M059J (cell line): ENCODE measurements at regions not wholly inside any gene's neighbourhood (a gene's known extent, or its start where the extent isn't known, plus 50 kb on each side); places are given as distances from the start of the nearest gene placed in this dataset.

ENCODE experiments used
- DNase-seq: peaks from one replicate; pipeline ENCODE4 v3.0.0-alpha.2; 2012; ENCODE audit warnings: low read depth

- DNase-seq = no peak
Measured at GRCh38 chr14:75333606-75334548, 55.2 kb downstream of the FOS start.

- DNase-seq = no peak
Measured at GRCh38 chr14:75334549-75335051, 56.0 kb downstream of the FOS start.

GRCh38 chr14:75335571-75335970 is 56.9 kb downstream of the FOS start:
- DNase-seq = no peak

- no peak for DNase-seq
Measured at GRCh38 chr14:75338398-75338797, 59.8 kb downstream of the FOS start.

- DNase-seq = no peak
Measured at GRCh38 chr14:75339059-75339458, 60.4 kb downstream of the FOS start.

GRCh38 chr14:75340921-75341320 is 62.3 kb downstream of the FOS start:
- DNase-seq = no peak

- DNase-seq = no peak
Measured at GRCh38 chr14:75341620-75342019, 63.0 kb downstream of the FOS start.

- no peak for DNase-seq
Measured at GRCh38 chr14:75342762-75343599, 64.4 kb downstream of the FOS start.

GRCh38 chr14:75343911-75344310 is 65.3 kb downstream of the FOS start:
- peak; percentile 12 for DNase-seq

- DNase-seq = no peak
Measured at GRCh38 chr14:75344411-75344810, 65.8 kb downstream of the FOS start.

GRCh38 chr14:75350505-75351060 is 72.0 kb downstream of the FOS start:
- DNase-seq = no peak

GRCh38 chr14:75359098-75359497 is 68.7 kb upstream of the JDP2 start:
- DNase-seq = no peak

GRCh38 chr14:75361041-75361440 is 66.8 kb upstream of the JDP2 start:
- DNase-seq = no peak

- DNase-seq = no peak
Measured at GRCh38 chr14:75361751-75362433, 65.9 kb upstream of the JDP2 start.

GRCh38 chr14:75363130-75363529 is 64.7 kb upstream of the JDP2 start:
- DNase-seq = no peak

GRCh38 chr14:75363570-75364227 is 64.1 kb upstream of the JDP2 start:
- DNase-seq = no peak

GRCh38 chr14:75365116-75365515 is 62.7 kb upstream of the JDP2 start:
- no peak for DNase-seq

GRCh38 chr14:75366963-75367362 is 60.9 kb upstream of the JDP2 start:
- DNase-seq = no peak

GRCh38 chr14:75368333-75368732 is 59.5 kb upstream of the JDP2 start:
- DNase-seq = no peak

- no peak for DNase-seq
Measured at GRCh38 chr14:75369506-75369905, 58.3 kb upstream of the JDP2 start.
